ENCODE measurements at regions not wholly inside any gene's neighbourhood (a gene's known extent, or its start where the extent isn't known, plus 50 kb on each side); places are given as distances from the start of the nearest gene placed in this dataset.

DNA sequence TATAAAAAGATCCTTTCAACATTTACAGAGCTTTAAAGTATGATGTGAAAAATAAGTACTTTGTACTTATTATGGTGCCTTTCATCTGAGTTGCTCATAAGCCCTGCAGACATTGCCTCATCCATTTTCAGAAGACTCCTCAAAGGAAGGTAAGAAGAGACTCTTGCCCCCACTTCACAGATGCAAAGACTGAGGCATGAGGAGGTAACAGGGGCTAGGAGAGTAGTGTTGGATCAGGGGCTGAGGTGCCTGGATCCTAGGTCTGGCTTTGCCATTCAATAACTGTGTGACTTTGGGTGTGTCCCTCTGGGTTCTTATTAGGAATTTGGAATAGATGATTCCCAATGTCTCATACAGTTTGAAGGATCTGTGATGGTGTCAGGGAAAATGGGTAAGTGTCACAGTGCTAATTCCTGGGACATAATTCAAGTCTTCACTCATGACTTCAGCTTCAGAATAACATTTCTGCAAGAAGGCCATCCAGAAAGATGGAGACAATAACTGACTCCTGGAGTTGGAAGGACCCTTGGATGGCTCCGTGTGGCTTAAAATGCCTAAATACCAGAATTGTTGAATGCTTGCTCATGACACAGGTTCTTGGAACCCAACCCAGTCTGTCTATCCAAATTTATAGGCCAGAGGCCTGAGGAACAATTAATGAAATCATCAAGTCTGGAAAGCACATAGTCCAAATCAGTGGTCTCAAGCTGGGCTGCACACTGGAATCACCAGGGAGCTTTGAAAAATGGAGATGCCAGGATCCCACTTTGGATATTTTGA, 93.1 kb upstream of the RUNX1 start:
- Histone ChIP-seq H3K27me3 (ENCODE audit: insufficient read depth, low read length) (no peaks in the 10 kb centered on the region), H3K27ac (ENCODE audit: insufficient read length, low read depth, low read length) (no peak overlapping the region), H3K79me1 (ENCODE audit: insufficient read depth, low read depth, low read length, poor library complexity, severe bottlenecking) (no peaks in the 10 kb centered on the region), H3K4me1 (ENCODE audit: insufficient read depth, low read length) (no peaks in the 10 kb centered on the region), H3K56ac (ENCODE audit: insufficient read length, low read depth, low read length) (no peak overlapping the region), H3K18ac (ENCODE audit: insufficient read length, low read depth, low read length) (no peak overlapping the region), H2BK15ac (ENCODE audit: low read depth, low read length) (no peak overlapping the region), H3T11ph (ENCODE audit: low read length) (no peak overlapping the region), H3K79me2 (ENCODE audit: insufficient read depth, low read length) (no peaks in the 10 kb centered on the region), H3K4ac (ENCODE audit: low read depth, low read length) (no peak overlapping the region), H4K20me1 (ENCODE audit: control insufficient read depth, insufficient read depth, insufficient read length) (no peaks in the 10 kb centered on the region), H2BK20ac (ENCODE audit: low read depth, low read length, poor library complexity, severe bottlenecking) (no peak overlapping the region), H2BK120ac (ENCODE audit: low read depth, low read length, poor library complexity, severe bottlenecking) (no peak overlapping the region), H3K9ac (ENCODE audit: extremely low read depth, insufficient read length, low read length) (no peak overlapping the region), H2AK5ac (ENCODE audit: insufficient read length, low read length) (no peak overlapping the region), H2BK12ac (ENCODE audit: insufficient read length, low read depth, low read length) (no peak overlapping the region), H3K4me2 (ENCODE audit: insufficient read depth, insufficient read length, low read length) (no peak overlapping the region), H3K23ac (ENCODE audit: insufficient read length, low read depth, low read length) (no peak overlapping the region), H2AFZ (ENCODE audit: low read length) (no peak overlapping the region), H4K5ac (ENCODE audit: insufficient read length, low read depth, low read length) (no peak overlapping the region), H4K91ac (ENCODE audit: insufficient read length, low read depth, low read length) (no peak overlapping the region), H4K8ac (replicated peaks; ENCODE audit: insufficient read length, low read depth, low read length) (no peak overlapping the region), H3K14ac (ENCODE audit: insufficient read depth, low read length) (no peak overlapping the region), H3K9me3 (ENCODE audit: control insufficient read depth, low read depth, low read length) (no peaks in the 10 kb centered on the region), H2BK5ac (ENCODE audit: insufficient read length, low read length) (no peak overlapping the region), H3K23me2 (ENCODE audit: insufficient read length, low read depth, low read length, poor library complexity, severe bottlenecking) (no peaks in the 10 kb centered on the region)
- no CpG with 5 or more reads among the region's 1 CpG for WGBS (ENCODE audit: extremely low coverage, insufficient read length, low lambda C conversion rate)
- DNase-seq = no peak
- Mint-ChIP-seq H3K9me3 (no peaks in the 10 kb centered on the region), H3K4me1 (no peaks in the 10 kb centered on the region; a peak in 1 of 4 replicates), H3K27me3 (ENCODE audit: low read depth) (no peaks in the 10 kb centered on the region; the same call in 1 of the 2 replicates), H3K27ac (no peak overlapping the region), H3K36me3 (ENCODE audit: insufficient read depth in 1 of 3, low read depth in 3 of 3) (no peaks in the 10 kb centered on the region), H3K4me3 (no peak overlapping the region)
- TF ChIP-seq CTCF (conservative IDR thresholded peaks at IDR 0.05) = no peak

Data from H9 (cell line).